KMS-11 (cell line): ENCODE measurements at regions not wholly inside any gene's neighbourhood (a gene's known extent, or its start where the extent isn't known, plus 50 kb on each side); places are given as distances from the start of the nearest gene placed in this dataset.

ENCODE experiments used
- H2AFZ ChIP-seq: fragments of 200-600 bp; sonication (generic); 2 replicates; pipeline ENCODE4 v1.6.1; 2016; ENCODE audit warnings: antibody characterized with exemption, mixed run types, low read depth
- H3K27ac ChIP-seq: fragments of 200-600 bp; sonication (generic); 2 replicates; pipeline ENCODE4 v1.6.1; 2016; ENCODE audit warnings: mild to moderate bottlenecking, mixed run types
- H3K27me3 ChIP-seq: fragments of 200-600 bp; sonication (generic); 2 replicates; pipeline ENCODE4 v1.6.1; 2017; ENCODE audit warnings: mild to moderate bottlenecking, low read depth, mixed run types, moderate library complexity; ENCODE audit not compliant: insufficient read depth
- H3K36me3 ChIP-seq: fragments of 200-600 bp; sonication (generic); 2 replicates; pipeline ENCODE4 v1.6.1; 2017; ENCODE audit warnings: mild to moderate bottlenecking, mixed run types; ENCODE audit not compliant: insufficient read depth
- H3K4me1 ChIP-seq: fragments of 200-600 bp; sonication (generic); 2 replicates; pipeline ENCODE4 v1.6.1; 2016; ENCODE audit warnings: mild to moderate bottlenecking, low read depth, mixed run types; ENCODE audit not compliant: poor library complexity, severe bottlenecking
- H3K4me2 ChIP-seq: fragments of 200-600 bp; sonication (generic); 2 replicates; pipeline ENCODE4 v1.7.0; 2016; ENCODE audit warnings: mild to moderate bottlenecking, mixed run types
- H3K4me3 ChIP-seq: fragments of 200-600 bp; sonication (generic); IDR thresholded peaks from 2 replicates; pipeline ENCODE4 v1.6.1; 2017; ENCODE audit warnings: low read depth, low read length, mixed read lengths; ENCODE audit not compliant: insufficient read depth
- H3K79me2 ChIP-seq: fragments of 200-600 bp; sonication (generic); 2 replicates; pipeline ENCODE4 v1.6.1; 2016; ENCODE audit warnings: low read depth, mixed run types; ENCODE audit not compliant: insufficient read depth
- H3K9ac ChIP-seq: fragments of 200-600 bp; sonication (generic); 2 replicates; pipeline ENCODE4 v1.6.1; 2016; ENCODE audit warnings: mild to moderate bottlenecking, mixed run types
- H4K20me1 ChIP-seq: fragments of 200-600 bp; sonication (generic); 2 replicates; pipeline ENCODE4 v1.6.1; 2016; ENCODE audit warnings: mild to moderate bottlenecking, mixed run types; ENCODE audit not compliant: insufficient read depth
- TF ChIP-seq, protein P1 (sequence below): fragments of 200-600 bp; sonication (generic); conservative IDR thresholded peaks from 2 replicates; pipeline ENCODE4 v1.6.1; 2017; ENCODE audit warnings: low read depth, mild to moderate bottlenecking, antibody characterized with exemption, low read length, moderate library complexity, mixed read lengths

DNA sequence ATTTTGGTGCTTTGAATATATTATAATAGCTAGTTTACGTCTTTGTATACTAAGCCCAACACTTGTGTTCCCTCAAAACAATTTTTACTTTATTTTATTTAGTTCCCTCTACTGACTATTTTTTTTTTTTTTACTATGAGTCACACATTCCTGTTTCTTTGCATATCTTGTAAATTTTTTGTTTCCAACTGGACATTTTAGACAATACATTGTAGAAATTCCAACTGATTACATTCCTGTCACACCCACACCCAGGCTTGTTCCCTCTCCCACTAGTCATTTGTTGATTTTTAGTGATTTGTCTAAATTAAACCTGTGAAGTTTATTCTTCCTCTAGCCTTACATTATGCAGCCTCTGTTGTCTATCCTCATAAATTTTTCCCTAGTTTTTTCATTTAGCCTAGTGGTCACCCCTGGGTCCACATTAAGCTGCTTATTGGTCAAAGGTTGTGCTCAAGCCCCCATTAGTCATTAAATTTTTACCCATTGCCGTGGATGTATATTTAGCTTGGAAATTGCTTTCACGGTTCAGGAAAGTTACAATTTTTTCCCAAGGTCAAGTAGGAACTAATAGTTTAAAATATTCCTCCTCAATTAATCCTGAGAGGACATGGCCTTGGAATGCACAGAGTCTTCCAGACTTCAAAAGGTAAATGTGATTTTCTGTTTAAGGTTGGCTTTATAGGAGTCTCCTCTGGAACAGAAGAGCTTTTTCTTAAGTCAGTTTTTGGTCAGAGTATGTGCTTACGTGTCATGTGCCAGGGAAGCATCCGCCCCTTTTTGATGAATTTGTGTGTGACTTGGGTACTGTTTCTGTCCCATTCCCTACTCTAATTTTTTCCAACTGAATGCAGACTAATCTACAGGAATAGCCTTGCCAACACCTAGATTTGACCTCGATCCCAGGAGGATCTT, 207.6 kb upstream of the TMEM72 start:
- H4K20me1 ChIP-seq, result no peaks in the 10 kb centered on the region
- no peak overlapping the region for H2AFZ ChIP-seq
- no peak overlapping the region for H3K4me2 ChIP-seq
- H3K27ac ChIP-seq, result no peak overlapping the region
- no peak overlapping the region for H3K4me3 ChIP-seq
- H3K36me3 ChIP-seq, result no peaks in the 10 kb centered on the region
- H3K79me2 ChIP-seq, result no peaks in the 10 kb centered on the region
- H3K9ac ChIP-seq, result no peak overlapping the region
- TF ChIP-seq, protein P1, sequence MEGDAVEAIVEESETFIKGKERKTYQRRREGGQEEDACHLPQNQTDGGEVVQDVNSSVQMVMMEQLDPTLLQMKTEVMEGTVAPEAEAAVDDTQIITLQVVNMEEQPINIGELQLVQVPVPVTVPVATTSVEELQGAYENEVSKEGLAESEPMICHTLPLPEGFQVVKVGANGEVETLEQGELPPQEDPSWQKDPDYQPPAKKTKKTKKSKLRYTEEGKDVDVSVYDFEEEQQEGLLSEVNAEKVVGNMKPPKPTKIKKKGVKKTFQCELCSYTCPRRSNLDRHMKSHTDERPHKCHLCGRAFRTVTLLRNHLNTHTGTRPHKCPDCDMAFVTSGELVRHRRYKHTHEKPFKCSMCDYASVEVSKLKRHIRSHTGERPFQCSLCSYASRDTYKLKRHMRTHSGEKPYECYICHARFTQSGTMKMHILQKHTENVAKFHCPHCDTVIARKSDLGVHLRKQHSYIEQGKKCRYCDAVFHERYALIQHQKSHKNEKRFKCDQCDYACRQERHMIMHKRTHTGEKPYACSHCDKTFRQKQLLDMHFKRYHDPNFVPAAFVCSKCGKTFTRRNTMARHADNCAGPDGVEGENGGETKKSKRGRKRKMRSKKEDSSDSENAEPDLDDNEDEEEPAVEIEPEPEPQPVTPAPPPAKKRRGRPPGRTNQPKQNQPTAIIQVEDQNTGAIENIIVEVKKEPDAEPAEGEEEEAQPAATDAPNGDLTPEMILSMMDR, result no peak
- H3K27me3 ChIP-seq, result no peaks in the 10 kb centered on the region
- no peaks in the 10 kb centered on the region for H3K4me1 ChIP-seq

DNA sequence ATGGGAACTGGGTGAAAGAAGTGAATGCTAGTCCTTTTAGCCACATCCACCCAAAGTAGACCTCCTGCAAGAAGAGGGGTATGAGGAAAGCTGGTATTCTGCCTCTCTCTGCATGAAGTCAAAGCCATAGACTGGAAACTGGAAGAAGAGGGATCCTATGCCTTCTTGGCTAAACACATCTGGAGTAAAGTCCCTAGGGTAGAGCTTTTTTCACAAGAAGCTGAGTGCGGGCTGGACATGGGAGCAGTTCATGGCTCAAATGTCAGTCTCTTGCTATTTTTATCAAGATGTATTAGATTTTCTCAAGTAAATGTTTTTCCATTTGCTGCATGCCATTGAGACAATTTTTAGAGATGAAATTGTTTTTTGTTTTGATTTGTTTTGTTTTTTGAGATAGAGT, 206.5 kb upstream of the TMEM72 start:
- Histone ChIP-seq H3K9ac (no peak overlapping the region), H3K27ac (no peak overlapping the region), H3K27me3 (no peaks in the 10 kb centered on the region), H3K4me3 (no peak overlapping the region), H3K79me2 (no peaks in the 10 kb centered on the region), H2AFZ (no peak overlapping the region), H3K36me3 (no peaks in the 10 kb centered on the region), H4K20me1 (no peaks in the 10 kb centered on the region), H3K4me2 (no peak overlapping the region), H3K4me1 (no peaks in the 10 kb centered on the region)
- TF ChIP-seq, protein P1, result no peak

DNA sequence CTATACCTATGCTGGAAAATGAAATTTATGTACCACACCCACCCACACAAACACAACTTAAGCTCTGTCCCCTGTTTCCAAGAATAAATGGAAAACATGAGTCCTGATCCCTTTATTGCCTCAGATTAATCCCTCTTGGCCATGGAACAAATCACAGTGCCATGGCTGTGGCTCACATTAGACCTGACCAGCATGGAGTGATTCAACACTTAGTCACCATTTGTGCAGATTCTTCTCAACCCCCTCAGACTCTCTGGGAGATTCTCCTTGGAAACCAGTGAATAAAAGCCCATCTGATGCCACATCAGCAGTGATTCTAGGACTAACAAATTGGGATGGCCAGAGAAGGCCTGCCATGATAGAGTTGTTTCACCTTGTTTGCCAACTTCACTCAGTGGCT, 204.4 kb upstream of the TMEM72 start:
- no peak overlapping the region for H3K9ac ChIP-seq
- no peak overlapping the region for H3K4me2 ChIP-seq
- H3K79me2 ChIP-seq, result no peaks in the 10 kb centered on the region
- H3K36me3 ChIP-seq, result no peaks in the 10 kb centered on the region
- no peaks in the 10 kb centered on the region for H3K27me3 ChIP-seq
- no peaks in the 10 kb centered on the region for H3K4me1 ChIP-seq
- no peaks in the 10 kb centered on the region for H4K20me1 ChIP-seq
- TF ChIP-seq, protein P1, result no peak
- no peak overlapping the region for H3K4me3 ChIP-seq
- no peak overlapping the region for H3K27ac ChIP-seq
- no peak overlapping the region for H2AFZ ChIP-seq

DNA sequence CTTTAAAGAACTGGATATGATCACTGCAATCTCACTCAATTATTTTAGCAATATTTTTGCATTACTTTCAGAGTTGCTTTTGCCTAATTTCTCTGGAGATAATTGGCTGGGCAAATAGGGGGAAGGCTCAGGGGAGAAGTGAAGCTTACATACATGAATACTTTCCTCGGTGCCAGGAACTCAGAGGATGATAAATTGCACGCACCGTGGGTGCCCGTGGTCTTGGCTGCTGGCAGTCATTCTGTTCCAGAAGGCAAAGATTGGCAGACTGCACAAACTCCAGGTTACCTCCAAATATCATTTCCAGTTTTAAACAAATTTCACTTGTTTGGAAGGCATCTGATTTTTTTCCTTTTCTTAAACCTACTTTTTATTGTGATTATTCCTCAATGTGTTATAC, 197.8 kb upstream of the TMEM72 start:
- H3K4me1 ChIP-seq, result no peaks in the 10 kb centered on the region
- H3K9ac ChIP-seq, result no peak overlapping the region
- H3K4me3 ChIP-seq, result no peak overlapping the region
- H3K79me2 ChIP-seq, result no peaks in the 10 kb centered on the region
- no peak overlapping the region for H3K27ac ChIP-seq
- no peaks in the 10 kb centered on the region for H3K36me3 ChIP-seq
- H4K20me1 ChIP-seq, result no peaks in the 10 kb centered on the region
- H2AFZ ChIP-seq, result no peak overlapping the region
- TF ChIP-seq, protein P1, result no peak
- H3K27me3 ChIP-seq, result no peaks in the 10 kb centered on the region
- H3K4me2 ChIP-seq, result no peak overlapping the region
